ENCODE measurements at regions not wholly inside any gene's neighbourhood (a gene's known extent, or its start where the extent isn't known, plus 50 kb on each side); places are given as distances from the start of the nearest gene placed in this dataset.

- no peak for TF ChIP-seq CTCF (conservative IDR thresholded peaks at IDR 0.05; ENCODE audit: low read depth, low read length)
- H3K4me3 ChIP-seq (ENCODE audit: low read depth, low read length) = no peak overlapping the region
- no peak for DNase-seq (ENCODE audit: low read depth)
These were observed 322.3 kb upstream of the IGFBP3 start for GRCh38 chr7:46243406-46243805.

- no peak for DNase-seq (ENCODE audit: low read depth)
- H3K4me3 ChIP-seq (ENCODE audit: low read depth, low read length) = no peak overlapping the region
- TF ChIP-seq CTCF (conservative IDR thresholded peaks at IDR 0.05; ENCODE audit: low read depth, low read length) = no peak
These were observed 318.8 kb upstream of the IGFBP3 start for GRCh38 chr7:46239846-46240245.

GRCh38 chr7:46237466-46237865 lies 316.4 kb upstream of the IGFBP3 start:
- no peak overlapping the region for H3K4me3 ChIP-seq (ENCODE audit: low read depth, low read length)
- DNase-seq (ENCODE audit: low read depth) = no peak
- TF ChIP-seq CTCF (conservative IDR thresholded peaks at IDR 0.05; ENCODE audit: low read depth, low read length) = no peak

GRCh38 chr7:46233585-46234329 lies 312.7 kb upstream of the IGFBP3 start:
- no peak for DNase-seq (ENCODE audit: low read depth)
- no peak overlapping the region for H3K4me3 ChIP-seq (ENCODE audit: low read depth, low read length)
- TF ChIP-seq CTCF (conservative IDR thresholded peaks at IDR 0.05; ENCODE audit: low read depth, low read length) = no peak

- no peak overlapping the region for H3K4me3 ChIP-seq (ENCODE audit: low read depth, low read length)
- no peak for TF ChIP-seq CTCF (conservative IDR thresholded peaks at IDR 0.05; ENCODE audit: low read depth, low read length)
- DNase-seq (ENCODE audit: low read depth) = peak; percentile 42
These were observed 309.9 kb upstream of the IGFBP3 start for GRCh38 chr7:46230990-46231305.

GRCh38 chr7:46230298-46230989 lies 309.4 kb upstream of the IGFBP3 start:
- no peak for TF ChIP-seq CTCF (conservative IDR thresholded peaks at IDR 0.05; ENCODE audit: low read depth, low read length)
- H3K4me3 ChIP-seq (ENCODE audit: low read depth, low read length) = no peak overlapping the region
- DNase-seq (ENCODE audit: low read depth) = no peak

- peak; percentile 93 for DNase-seq (ENCODE audit: low read depth)
- no peak overlapping the region for H3K4me3 ChIP-seq (ENCODE audit: low read depth, low read length)
- no peak for TF ChIP-seq CTCF (conservative IDR thresholded peaks at IDR 0.05; ENCODE audit: low read depth, low read length)
These were observed 308.3 kb upstream of the IGFBP3 start for GRCh38 chr7:46229409-46229808.
